ENCODE measurements at regions not wholly inside any gene's neighbourhood (a gene's known extent, or its start where the extent isn't known, plus 50 kb on each side); places are given as distances from the start of the nearest gene placed in this dataset.

DNA sequence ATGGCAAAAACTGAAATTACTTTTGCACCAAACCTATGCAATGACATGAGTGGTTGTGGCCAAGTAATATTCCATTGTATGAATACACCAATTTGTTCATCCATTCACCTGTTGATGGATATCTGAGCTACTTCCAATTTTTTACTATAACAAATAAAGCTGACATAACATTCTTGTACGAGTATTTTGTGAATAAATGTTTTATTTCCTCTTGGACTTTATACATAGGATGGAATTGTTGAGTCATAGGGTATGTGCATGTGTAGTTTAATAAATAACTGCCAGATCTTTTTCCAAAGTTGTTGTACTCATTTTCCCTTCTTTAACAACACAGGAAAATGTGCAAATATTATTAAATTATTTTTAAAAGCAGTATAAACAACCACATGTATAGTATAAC lies 146.1 kb upstream of the ZNF462 start:
- TF ChIP-seq MYC (IDR thresholded peaks at IDR 0.05; ENCODE audit: low read depth, low read length) (no peak), POLR2AphosphoS5 (IDR thresholded peaks at IDR 0.05; ENCODE audit: insufficient read depth, low read depth, low read length) (no peak), FOS (IDR thresholded peaks at IDR 0.05; ENCODE audit: borderline replicate concordance, insufficient read depth, low read length) (no peak), JUN (IDR thresholded peaks at IDR 0.05; ENCODE audit: borderline replicate concordance, insufficient read depth, insufficient read length, low read depth) (no peak), GATA2 (IDR thresholded peaks at IDR 0.05; ENCODE audit: insufficient read depth, insufficient read length, low read depth, low read length) (no peak), EZH2 (IDR thresholded peaks at IDR 0.05; ENCODE audit: borderline replicate concordance, low read depth, low read length, severe bottlenecking) (no peak), POLR2A (IDR thresholded peaks at IDR 0.05; ENCODE audit: low read depth, low read length) (no peak)
- TF ChIP-seq, protein P1, sequence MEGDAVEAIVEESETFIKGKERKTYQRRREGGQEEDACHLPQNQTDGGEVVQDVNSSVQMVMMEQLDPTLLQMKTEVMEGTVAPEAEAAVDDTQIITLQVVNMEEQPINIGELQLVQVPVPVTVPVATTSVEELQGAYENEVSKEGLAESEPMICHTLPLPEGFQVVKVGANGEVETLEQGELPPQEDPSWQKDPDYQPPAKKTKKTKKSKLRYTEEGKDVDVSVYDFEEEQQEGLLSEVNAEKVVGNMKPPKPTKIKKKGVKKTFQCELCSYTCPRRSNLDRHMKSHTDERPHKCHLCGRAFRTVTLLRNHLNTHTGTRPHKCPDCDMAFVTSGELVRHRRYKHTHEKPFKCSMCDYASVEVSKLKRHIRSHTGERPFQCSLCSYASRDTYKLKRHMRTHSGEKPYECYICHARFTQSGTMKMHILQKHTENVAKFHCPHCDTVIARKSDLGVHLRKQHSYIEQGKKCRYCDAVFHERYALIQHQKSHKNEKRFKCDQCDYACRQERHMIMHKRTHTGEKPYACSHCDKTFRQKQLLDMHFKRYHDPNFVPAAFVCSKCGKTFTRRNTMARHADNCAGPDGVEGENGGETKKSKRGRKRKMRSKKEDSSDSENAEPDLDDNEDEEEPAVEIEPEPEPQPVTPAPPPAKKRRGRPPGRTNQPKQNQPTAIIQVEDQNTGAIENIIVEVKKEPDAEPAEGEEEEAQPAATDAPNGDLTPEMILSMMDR (IDR thresholded peaks at IDR 0.05; ENCODE audit: extremely low read depth in 1 of 2, insufficient read depth in 1 of 2, low read depth in 1 of 2, low read length in 2 of 2), result no peak
- TF ChIP-seq, protein P2, sequence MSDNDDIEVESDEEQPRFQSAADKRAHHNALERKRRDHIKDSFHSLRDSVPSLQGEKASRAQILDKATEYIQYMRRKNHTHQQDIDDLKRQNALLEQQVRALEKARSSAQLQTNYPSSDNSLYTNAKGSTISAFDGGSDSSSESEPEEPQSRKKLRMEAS (IDR thresholded peaks at IDR 0.05; ENCODE audit: insufficient read depth, insufficient read length), result no peak
- Histone ChIP-seq H2AFZ (ENCODE audit: low read depth, low read length) (no peak overlapping the region), H3K4me1 (ENCODE audit: control insufficient read depth, extremely low read depth, insufficient read depth, low read length) (no peaks in the 10 kb centered on the region), H3K4me3 (replicated peaks in 1 of 3; ENCODE audit: insufficient read depth in 1 of 3, low read depth in 1 of 3, low read length in 3 of 3) (no peak overlapping the region), H4K20me1 (replicated peaks; ENCODE audit: control insufficient read depth, extremely low read depth, insufficient read depth, low read length) (no peaks in the 10 kb centered on the region), H3K4me2 (ENCODE audit: insufficient read depth, low read length) (no peak overlapping the region), H3K79me2 (ENCODE audit: control insufficient read depth, insufficient read depth, low read length) (no peaks in the 10 kb centered on the region), H3K9me1 (replicated peaks; ENCODE audit: control insufficient read depth, extremely low read depth, insufficient read depth, low read length) (no peaks in the 10 kb centered on the region), H3K9me3 (replicated peaks; ENCODE audit: control insufficient read depth, insufficient read depth, low read length) (no peaks in the 10 kb centered on the region), H3K27ac (ENCODE audit: insufficient read depth, low read depth, low read length) (no peak overlapping the region), H3K36me3 (ENCODE audit: control insufficient read depth in 2 of 2, extremely low read depth in 1 of 2, insufficient read depth in 2 of 2, low read length in 2 of 2) (no peaks in the 10 kb centered on the region), H3K27me3 (ENCODE audit: control insufficient read depth in 2 of 2, insufficient read depth in 2 of 2, low read length in 2 of 2) (no peaks in the 10 kb centered on the region), H3K9ac (replicated peaks; ENCODE audit: extremely low read depth, insufficient read depth, low read length) (no peak overlapping the region)
- CTCF ChIA-PET, result no interaction called here
- no peak for FAIRE-seq
- intact Hi-C loops (cut with micrococcal nuclease) (no loop called here), dilution Hi-C loops (cut with MboI; ENCODE audit: extremely low pct_ligation_motif_present, low sequenced_read_pairs) (no loop called here)
- peak; percentile 3 for DNase-seq (ENCODE audit: low read depth, low spot score)
- BruUV-seq (replicated peaks), result no TSS peak
- POLR2A ChIA-PET, result no interaction called here
